IMR-90 (cell line): ENCODE measurements at regions not wholly inside any gene's neighbourhood (a gene's known extent, or its start where the extent isn't known, plus 50 kb on each side); places are given as distances from the start of the nearest gene placed in this dataset.

ENCODE experiments used
- ATAC-seq: fragments of 200-7000 bp; cut with Tn5 transposase; 2 replicates; pipeline ENCODE4 v1.9.1; 2020; ENCODE audit warnings: low read depth, mild to moderate bottlenecking, moderate library complexity
- BruUV-seq: library from RNA; stranded (reverse); fragments of 400-500 nt; replicated peaks from 2 replicates; lab custom pipeline; 2021; lab: Mats Ljungman, UMichigan
- CTCF ChIA-PET: fragments of 300-600 bp; formaldehyde crosslinking; extraction: SDS; loops from one replicate; lab custom pipeline; 2021; ENCODE audit warnings: antibody characterized with exemption; lab: Yijun Ruan, JAX
- POLR2A ChIA-PET: fragments of 300-600 bp; sonication (Branson Sonifier 250); formaldehyde crosslinking; loops from one replicate; lab custom pipeline; 2022; ENCODE audit warnings: antibody characterized with exemption; ENCODE audit not compliant: unreplicated experiment; lab: Charles Lee
- DNase-seq: peaks from one replicate; pipeline ENCODE4 v3.0.0; 2013
- H2AFZ ChIP-seq: replicated peaks from 2 replicates; pipeline ENCODE3; 2013; ENCODE audit warnings: low read length, mild to moderate bottlenecking; ENCODE audit not compliant: poor library complexity
- H2AK5ac ChIP-seq: 2 replicates; pipeline ENCODE4 v1.6.1; 2013; ENCODE audit warnings: low read depth, low read length, inconsistent platforms
- H2AK9ac ChIP-seq: replicated peaks from 2 replicates; pipeline ENCODE3; 2013; ENCODE audit warnings: mild to moderate bottlenecking, low read depth, low read length, moderate library complexity; ENCODE audit not compliant: poor library complexity
- H2BK120ac ChIP-seq: 2 replicates; pipeline ENCODE4 v1.6.1; 2013; ENCODE audit warnings: low read depth, low read length, inconsistent platforms
- H2BK15ac ChIP-seq: 3 replicates; pipeline ENCODE4 v1.6.1; 2013; ENCODE audit warnings: low read depth, low read length, inconsistent platforms
- H2BK20ac ChIP-seq: 2 replicates; pipeline ENCODE4 v1.6.1; 2013; ENCODE audit warnings: low read depth, mild to moderate bottlenecking, inconsistent platforms, low read length, moderate library complexity
- H2BK5ac ChIP-seq: 2 replicates; pipeline ENCODE4 v1.6.1; 2013; ENCODE audit warnings: mild to moderate bottlenecking, low read depth, low read length, inconsistent platforms; ENCODE audit not compliant: poor library complexity, severe bottlenecking
- H3K14ac ChIP-seq: replicated peaks from 2 replicates; pipeline ENCODE4 v1.6.1; 2013; ENCODE audit warnings: low read depth, low read length, inconsistent platforms
- H3K18ac ChIP-seq: 2 replicates; pipeline ENCODE4 v1.6.1; 2013; ENCODE audit warnings: low read depth, low read length, control low read depth
- H3K23ac ChIP-seq: 2 replicates; pipeline ENCODE4 v1.6.1; 2013; ENCODE audit warnings: low read depth, low read length, inconsistent platforms
- H3K27ac ChIP-seq: 2 replicates; pipeline ENCODE4 v1.5.1; 2013; ENCODE audit warnings: mild to moderate bottlenecking, control low read depth, low read length; ENCODE audit not compliant: insufficient read depth
- H3K27me3 ChIP-seq: 2 replicates; pipeline ENCODE4 v1.6.1; 2013; ENCODE audit warnings: low read length; ENCODE audit not compliant: control insufficient read depth, insufficient read depth
- H3K36me3 ChIP-seq: 2 replicates; pipeline ENCODE4 v1.6.1; 2013; ENCODE audit warnings: low read length, mixed read lengths; ENCODE audit not compliant: control insufficient read depth, insufficient read depth
- H3K4ac ChIP-seq: 2 replicates; pipeline ENCODE4 v1.6.1; 2013; ENCODE audit warnings: low read depth, low read length, inconsistent platforms
- H3K4me1 ChIP-seq: 2 replicates; pipeline ENCODE4 v1.6.1; 2013; ENCODE audit warnings: low read length, mixed read lengths; ENCODE audit not compliant: control insufficient read depth, insufficient read depth
- H3K4me2 ChIP-seq: 2 replicates; pipeline ENCODE4 v1.6.1; 2013; ENCODE audit warnings: low read depth, mild to moderate bottlenecking, control low read depth, low read length, moderate library complexity
- H3K4me3 ChIP-seq: 2 replicates; pipeline ENCODE4 v1.5.1; 2013; ENCODE audit warnings: low read depth, mild to moderate bottlenecking, control low read depth, low read length, moderate library complexity; ENCODE audit not compliant: insufficient read depth
- H3K56ac ChIP-seq: 2 replicates; pipeline ENCODE4 v1.6.1; 2013; ENCODE audit warnings: low read length, inconsistent platforms; ENCODE audit not compliant: insufficient read depth; ENCODE audit errors: extremely low read depth
- H3K79me1 ChIP-seq, 2 experiments: 2 replicates each; pipeline ENCODE4 v1.6.1; 2013; ENCODE audit warnings: low read length in 2 of 2, inconsistent platforms in 1 of 2, low read depth in 1 of 2
- H3K9ac ChIP-seq: 2 replicates; pipeline ENCODE4 v1.6.1; 2013; ENCODE audit warnings: low read depth, low read length, control low read depth
- H3K9me1 ChIP-seq: 2 replicates; pipeline ENCODE4 v1.6.1; 2013; ENCODE audit warnings: low read length, inconsistent platforms; ENCODE audit not compliant: insufficient read depth
- H3K9me3 ChIP-seq: 2 replicates; pipeline ENCODE4 v1.6.1; 2013; ENCODE audit warnings: low read length; ENCODE audit not compliant: control insufficient read depth, insufficient read depth
- H4K20me1 ChIP-seq: 2 replicates; pipeline ENCODE4 v1.6.1; 2013; ENCODE audit warnings: low read length, inconsistent platforms; ENCODE audit not compliant: insufficient read depth
- H4K5ac ChIP-seq: 2 replicates; pipeline ENCODE4 v1.6.1; 2013; ENCODE audit warnings: mild to moderate bottlenecking, low read depth, low read length, control low read depth
- H4K8ac ChIP-seq, 2 experiments: 2 replicates each; pipeline ENCODE4 v1.6.1; 2013; ENCODE audit warnings: low read depth in 2 of 2, low read length in 2 of 2, control low read depth in 1 of 2, inconsistent platforms in 1 of 2
- H4K91ac ChIP-seq: 2 replicates; pipeline ENCODE4 v1.6.1; 2013; ENCODE audit warnings: low read depth, low read length, inconsistent platforms; ENCODE audit not compliant: insufficient read depth
- BHLHE40 ChIP-seq: fragments of 150-350 bp; IDR thresholded peaks from 2 replicates; pipeline ENCODE4 v1.6.1; 2016; ENCODE audit warnings: mild to moderate bottlenecking, low read depth, low read length
- CEBPB ChIP-seq: IDR thresholded peaks from 2 replicates; pipeline ENCODE4 v1.6.1; 2012; ENCODE audit warnings: low read depth, low read length, improper control_type of control experiment
- ELK1 ChIP-seq: fragments of 150-350 bp; IDR thresholded peaks from 2 replicates; pipeline ENCODE4 v1.6.1; 2016; ENCODE audit warnings: low read depth, mild to moderate bottlenecking, low read length, moderate library complexity, borderline replicate concordance
- MAFK ChIP-seq: IDR thresholded peaks from 2 replicates; pipeline ENCODE4 v1.6.1; 2012; ENCODE audit warnings: low read depth, low read length, improper control_type of control experiment
- NFE2L2 ChIP-seq: fragments of 150-350 bp; IDR thresholded peaks from 2 replicates; pipeline ENCODE4 v1.6.1; 2016; ENCODE audit warnings: low read depth, mild to moderate bottlenecking, low read length
- RCOR1 ChIP-seq: IDR thresholded peaks from 2 replicates; pipeline ENCODE4 v1.6.1; 2012; ENCODE audit warnings: mild to moderate bottlenecking, low read length, improper control_type of control experiment; ENCODE audit not compliant: insufficient replicate concordance
- RFX5 ChIP-seq: IDR thresholded peaks from 2 replicates; pipeline ENCODE4 v1.8.0; 2012; ENCODE audit warnings: low read depth, mild to moderate bottlenecking, low read length, moderate library complexity
- SMC3 ChIP-seq: fragments of 150-350 bp; IDR thresholded peaks from 2 replicates; pipeline ENCODE4 v1.6.1; 2016; ENCODE audit warnings: low read depth, mild to moderate bottlenecking, antibody characterized with exemption, low read length, moderate library complexity
- WGBS, 2 experiments: methylation state at CpG; one replicate each; pipeline versions ENCODE4 v1.1.5 to v1.1.7; 2013; ENCODE audit warnings: missing lambda C conversion rate in 2 of 2; ENCODE audit not compliant: insufficient read length in 1 of 2; ENCODE audit errors: extremely low coverage in 2 of 2; 5-methylcytosine and 5-hydroxymethylcytosine counted together
- dilution Hi-C: fragments of 300-500 bp; cut with HindIII; formaldehyde crosslinking; loops from one replicate; pipeline ENCODE4 v1.14.3; 2018; ENCODE audit warnings: low sequenced_read_pairs; ENCODE audit not compliant: unreplicated experiment
- in situ Hi-C: fragments of 300-500 bp; cut with MboI; formaldehyde crosslinking; loops from 3 replicates; pipeline ENCODE4 v1.14.3; 2019; ENCODE audit warnings: low sequenced_read_pairs, inconsistent platforms, mixed read lengths
- intact Hi-C: fragments of 100-400 bp; cut with micrococcal nuclease; formaldehyde crosslinking; loops from 2 replicates; pipeline ENCODE4 v1.10.0; 2022
- TF ChIP-seq, protein P1 (sequence below): fragments of 150-350 bp; IDR thresholded peaks from 2 replicates; pipeline ENCODE4 v1.6.1; 2017; ENCODE audit warnings: mild to moderate bottlenecking, antibody characterized with exemption, low read length, low read depth
- TF ChIP-seq, protein P2 (sequence below): conservative IDR thresholded peaks from 2 replicates; pipeline ENCODE4 v1.5.1; 2012; ENCODE audit warnings: mild to moderate bottlenecking, low read depth, low read length, improper control_type of control experiment

GRCh38 chr11:134794192-134794591 lies 382.1 kb upstream of the B3GAT1 start:
- Histone ChIP-seq H2BK5ac (no peak overlapping the region), H3K4me2 (no peak overlapping the region), H3K27ac (no peak overlapping the region), H3K18ac (no peak overlapping the region), H3K23ac (no peak overlapping the region), H2AK5ac (no peak overlapping the region), H2BK15ac (no peak overlapping the region), H3K27me3 (no peaks in the 10 kb centered on the region), H2BK120ac (no peak overlapping the region), H3K56ac (no peak overlapping the region), H4K20me1 (no peaks in the 10 kb centered on the region), H3K14ac (no peak overlapping the region), H2AFZ (no peak overlapping the region), H3K4me3 (no peak overlapping the region), H3K79me1 (no peaks in the 10 kb centered on the region), H2AK9ac (no peak overlapping the region), H3K36me3 (no peaks in the 10 kb centered on the region), H3K4me1 (no peaks in the 10 kb centered on the region), H4K5ac (no peak overlapping the region), H4K91ac (no peak overlapping the region), H4K8ac (no peak overlapping the region), H3K9me3 (peaks cover 19% of the 10 kb centered on the region), H2BK20ac (no peak overlapping the region), H3K4ac (no peak overlapping the region), H3K9ac (no peak overlapping the region), H3K9me1 (no peaks in the 10 kb centered on the region)
- ChIA-PET CTCF (interaction anchor here (0.6 kb wide), 1 partner anchor 10 kb away, joined by 3 read pairs; no protein-coding TSS in a partner anchor), POLR2A (no interaction called here)
- BruUV-seq, result no TSS peak
- intact Hi-C loops (no loop called here), dilution Hi-C loops (no loop called here), in situ Hi-C loops (no loop called here)
- ATAC-seq (no peak), DNase-seq (no peak)
- no CpG with 5 or more reads among the region's 9 CpGs for WGBS, 2 experiments
- no peak for TF ChIP-seq SMC3
- no peak for TF ChIP-seq NFE2L2
- TF ChIP-seq, protein P1, sequence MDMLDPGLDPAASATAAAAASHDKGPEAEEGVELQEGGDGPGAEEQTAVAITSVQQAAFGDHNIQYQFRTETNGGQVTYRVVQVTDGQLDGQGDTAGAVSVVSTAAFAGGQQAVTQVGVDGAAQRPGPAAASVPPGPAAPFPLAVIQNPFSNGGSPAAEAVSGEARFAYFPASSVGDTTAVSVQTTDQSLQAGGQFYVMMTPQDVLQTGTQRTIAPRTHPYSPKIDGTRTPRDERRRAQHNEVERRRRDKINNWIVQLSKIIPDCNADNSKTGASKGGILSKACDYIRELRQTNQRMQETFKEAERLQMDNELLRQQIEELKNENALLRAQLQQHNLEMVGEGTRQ, result no peak
- TF ChIP-seq ELK1, result no peak
- TF ChIP-seq, protein P2, sequence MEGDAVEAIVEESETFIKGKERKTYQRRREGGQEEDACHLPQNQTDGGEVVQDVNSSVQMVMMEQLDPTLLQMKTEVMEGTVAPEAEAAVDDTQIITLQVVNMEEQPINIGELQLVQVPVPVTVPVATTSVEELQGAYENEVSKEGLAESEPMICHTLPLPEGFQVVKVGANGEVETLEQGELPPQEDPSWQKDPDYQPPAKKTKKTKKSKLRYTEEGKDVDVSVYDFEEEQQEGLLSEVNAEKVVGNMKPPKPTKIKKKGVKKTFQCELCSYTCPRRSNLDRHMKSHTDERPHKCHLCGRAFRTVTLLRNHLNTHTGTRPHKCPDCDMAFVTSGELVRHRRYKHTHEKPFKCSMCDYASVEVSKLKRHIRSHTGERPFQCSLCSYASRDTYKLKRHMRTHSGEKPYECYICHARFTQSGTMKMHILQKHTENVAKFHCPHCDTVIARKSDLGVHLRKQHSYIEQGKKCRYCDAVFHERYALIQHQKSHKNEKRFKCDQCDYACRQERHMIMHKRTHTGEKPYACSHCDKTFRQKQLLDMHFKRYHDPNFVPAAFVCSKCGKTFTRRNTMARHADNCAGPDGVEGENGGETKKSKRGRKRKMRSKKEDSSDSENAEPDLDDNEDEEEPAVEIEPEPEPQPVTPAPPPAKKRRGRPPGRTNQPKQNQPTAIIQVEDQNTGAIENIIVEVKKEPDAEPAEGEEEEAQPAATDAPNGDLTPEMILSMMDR, result no peak
- no peak for TF ChIP-seq MAFK
- TF ChIP-seq CEBPB, result no peak
- no peak for TF ChIP-seq BHLHE40
- no peak for TF ChIP-seq RFX5
- TF ChIP-seq RCOR1, result no peak
